ENCODE measurements at regions not wholly inside any gene's neighbourhood (a gene's known extent, or its start where the extent isn't known, plus 50 kb on each side); places are given as distances from the start of the nearest gene placed in this dataset.

DNA sequence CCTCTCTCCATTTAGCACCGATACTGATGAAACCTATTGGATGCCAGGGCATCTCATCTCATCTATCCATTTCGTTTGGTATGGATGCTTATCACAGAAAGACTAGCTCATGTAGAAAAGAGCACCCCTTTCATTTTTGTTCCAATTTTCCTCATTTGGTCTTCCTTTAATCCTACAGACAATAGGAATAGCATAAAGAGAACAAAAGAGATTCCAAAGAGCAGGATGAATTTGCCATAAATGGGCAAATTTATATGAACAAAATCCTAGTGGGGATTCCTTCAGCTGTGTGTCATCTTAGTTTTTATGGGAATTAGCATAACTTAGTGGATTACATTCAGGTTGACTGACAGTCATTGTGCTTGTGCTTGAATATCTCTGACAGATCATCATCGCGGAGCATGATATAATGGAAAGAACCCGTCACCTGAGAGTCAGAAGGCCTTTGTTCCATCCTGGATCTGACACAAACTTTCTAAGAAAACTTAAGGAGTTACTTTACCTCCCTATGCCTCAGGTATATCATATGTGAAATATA is 777.5 kb upstream of the ADGRL2 start:
- H3K23ac ChIP-seq (ENCODE audit: insufficient read length), result no peak overlapping the region
- H3K4me1 ChIP-seq (replicated peaks in 1 of 4; ENCODE audit: control insufficient read depth in 3 of 4, insufficient read depth in 4 of 4, low read length in 3 of 4), result no peaks in the 10 kb centered on the region
- no peak overlapping the region for H3K4me3 ChIP-seq (ENCODE audit: extremely low read depth in 1 of 4, insufficient read depth in 2 of 4, low read depth in 3 of 4, low read length in 4 of 4)
- H2AFZ ChIP-seq (ENCODE audit: low read length), result no peak overlapping the region
- H3K14ac ChIP-seq (ENCODE audit: insufficient read length), result no peak overlapping the region
- FAIRE-seq (no peak), DNase-seq (ENCODE audit: low read depth in 1 of 2, low spot score in 2 of 2) (no peak)
- H4K8ac ChIP-seq (ENCODE audit: extremely low read depth, insufficient read depth, low read length), result no peak overlapping the region
- no peaks in the 10 kb centered on the region for H3K79me2 ChIP-seq (ENCODE audit: control insufficient read depth in 1 of 2, insufficient read depth in 2 of 2, low read length in 2 of 2)
- no peak overlapping the region for H4K91ac ChIP-seq (replicated peaks; ENCODE audit: insufficient read length, low read length)
- H3K4ac ChIP-seq (replicated peaks; ENCODE audit: insufficient read length, low read depth, low read length), result no peak overlapping the region
- no peak overlapping the region for H2BK120ac ChIP-seq (replicated peaks; ENCODE audit: low read depth, low read length)
- POLR2A ChIA-PET (ENCODE audit: partially characterized antibody), result no interaction called here
- peaks cover 11 to 38% (median 18%) of the 10 kb centered on the region in 4 experiments for H3K27me3 ChIP-seq (replicated peaks in 1 of 4; ENCODE audit: control insufficient read depth in 3 of 4, extremely low read depth in 1 of 4, insufficient read depth in 3 of 4, low read length in 3 of 4)
- no peak overlapping the region for H3K4me2 ChIP-seq (ENCODE audit: insufficient read depth in 1 of 2, low read depth in 2 of 2, low read length in 2 of 2)
- CTCF ChIA-PET (ENCODE audit: partially characterized antibody), result no interaction called here
- H3K27ac ChIP-seq (ENCODE audit: low read depth, low read length), result no peak overlapping the region
- H2BK20ac ChIP-seq (ENCODE audit: low read length), result no peak overlapping the region
- H3K23me2 ChIP-seq (ENCODE audit: low read depth, low read length), result peaks cover 2% of the 10 kb centered on the region; the same call in 1 of the 2 replicates
- no peak overlapping the region for H2AK5ac ChIP-seq (ENCODE audit: low read depth, low read length)
- H4K20me1 ChIP-seq (replicated peaks in 1 of 2; ENCODE audit: control insufficient read depth in 1 of 2, insufficient read depth in 2 of 2, low read length in 2 of 2), result no peaks in the 10 kb centered on the region
- H2BK12ac ChIP-seq (ENCODE audit: low read depth, low read length), result no peak overlapping the region
- TF ChIP-seq EP300 (IDR thresholded peaks at IDR 0.05; ENCODE audit: borderline replicate concordance in 1 of 2, low read depth in 2 of 2, low read length in 2 of 2) (no peak), E2F6 (IDR thresholded peaks at IDR 0.05) (no peak)
- no peak overlapping the region for H3K18ac ChIP-seq (ENCODE audit: extremely low read depth, low read length)
- H3K56ac ChIP-seq (replicated peaks; ENCODE audit: insufficient read length, low read depth, low read length), result no peak overlapping the region
- no peak overlapping the region for H2BK5ac ChIP-seq (ENCODE audit: low read depth, low read length)
- H4K5ac ChIP-seq (ENCODE audit: insufficient read length, low read depth, low read length), result no peak overlapping the region
- H2BK15ac ChIP-seq (ENCODE audit: low read length), result no peak overlapping the region
- H3K36me3 ChIP-seq (ENCODE audit: control insufficient read depth in 2 of 4, insufficient read depth in 4 of 4, low read length in 3 of 4), result peaks cover 0 to 5% (median 0%) of the 10 kb centered on the region in 4 experiments; a peak in 1 of 8 replicates
- 89% methylated on average over 5 of the region's 5 CpGs; no CpG with 5 or more reads in 1 of the 2 experiments for WGBS, 2 experiments (ENCODE audit: extremely low coverage in 1 of 2, insufficient coverage in 1 of 2, insufficient read length in 1 of 2, insufficient replicate concordance in 2 of 2, low coverage in 1 of 2, low lambda C conversion rate in 2 of 2, missing lambda C conversion rate in 1 of 2)
- H3K9me3 ChIP-seq (ENCODE audit: insufficient read depth in 2 of 2, low read depth in 1 of 2, low read length in 1 of 2), result no peaks in the 10 kb centered on the region
- no peaks in the 10 kb centered on the region for H3K79me1 ChIP-seq (ENCODE audit: low read depth, low read length)
- no peak overlapping the region for H3K9ac ChIP-seq (replicated peaks in 1 of 4; ENCODE audit: extremely low read depth in 1 of 4, low read depth in 3 of 4, low read length in 3 of 4)

All from H1 (cell line).